ENCODE measurements at regions not wholly inside any gene's neighbourhood (a gene's known extent, or its start where the extent isn't known, plus 50 kb on each side); places are given as distances from the start of the nearest gene placed in this dataset.

- ATAC-seq (ENCODE audit: poor library complexity) (no peak), DNase-seq (no peak)
- Mint-ChIP-seq H3K9me3 (peaks cover 12% of the 10 kb centered on the region), H3K27ac (no peak overlapping the region), H3K4me1 (ENCODE audit: low read depth) (no peaks in the 10 kb centered on the region), H3K4me3 (no peak overlapping the region), H3K27me3 (no peaks in the 10 kb centered on the region), H3K36me3 (ENCODE audit: low read depth) (no peaks in the 10 kb centered on the region)
- Histone ChIP-seq H3K27ac (ENCODE audit: low read depth in 1 of 2, low read length in 2 of 2) (no peak overlapping the region), H3K4me1 (ENCODE audit: insufficient read depth, low read length) (no peaks in the 10 kb centered on the region), H3K9me3 (ENCODE audit: control insufficient read depth in 1 of 2, insufficient read depth in 1 of 2, low read length in 2 of 2) (no peaks in the 10 kb centered on the region), H3K27me3 (ENCODE audit: control insufficient read depth in 1 of 2, insufficient read depth in 2 of 2, low read length in 2 of 2) (no peaks in the 10 kb centered on the region), H3K36me3 (ENCODE audit: insufficient read depth, low read length) (no peaks in the 10 kb centered on the region), H3K4me3 (ENCODE audit: low read length) (no peak overlapping the region)
- TF ChIP-seq CTCF (IDR thresholded peaks at IDR 0.05): no peak
- CTCF ChIA-PET: no interaction called here
- intact Hi-C loops (cut with DNase I, micrococcal nuclease): no loop called here
- POLR2A ChIA-PET: no interaction called here
Measured at GRCh38 chr2:183991968-183992367, 606.4 kb upstream of the ZNF804A start.

GRCh38 chr2:183993052-183993451, 605.3 kb upstream of the ZNF804A start:
- ChIA-PET CTCF (no interaction called here), POLR2A (no interaction called here)
- Histone ChIP-seq H3K9me3 (ENCODE audit: control insufficient read depth in 1 of 2, insufficient read depth in 1 of 2, low read length in 2 of 2) (no peaks in the 10 kb centered on the region), H3K4me3 (ENCODE audit: low read length) (no peak overlapping the region), H3K27me3 (ENCODE audit: control insufficient read depth in 1 of 2, insufficient read depth in 2 of 2, low read length in 2 of 2) (no peaks in the 10 kb centered on the region), H3K4me1 (ENCODE audit: insufficient read depth, low read length) (no peaks in the 10 kb centered on the region), H3K27ac (ENCODE audit: low read depth in 1 of 2, low read length in 2 of 2) (no peak overlapping the region), H3K36me3 (ENCODE audit: insufficient read depth, low read length) (no peaks in the 10 kb centered on the region)
- Mint-ChIP-seq H3K4me1 (ENCODE audit: low read depth) (no peaks in the 10 kb centered on the region), H3K4me3 (no peak overlapping the region), H3K27me3 (no peaks in the 10 kb centered on the region), H3K27ac (no peak overlapping the region), H3K9me3 (peaks cover 12% of the 10 kb centered on the region), H3K36me3 (ENCODE audit: low read depth) (no peaks in the 10 kb centered on the region)
- TF ChIP-seq CTCF (IDR thresholded peaks at IDR 0.05): no peak
- ATAC-seq (ENCODE audit: poor library complexity): no peak
- intact Hi-C loops (cut with DNase I, micrococcal nuclease): no loop called here
- no peak for DNase-seq

GRCh38 chr2:183995632-183996031, 602.7 kb upstream of the ZNF804A start:
- DNase-seq (no peak), ATAC-seq (ENCODE audit: poor library complexity) (no peak)
- Histone ChIP-seq H3K4me1 (ENCODE audit: insufficient read depth, low read length) (no peaks in the 10 kb centered on the region), H3K9me3 (ENCODE audit: control insufficient read depth in 1 of 2, insufficient read depth in 1 of 2, low read length in 2 of 2) (no peaks in the 10 kb centered on the region), H3K27me3 (ENCODE audit: control insufficient read depth in 1 of 2, insufficient read depth in 2 of 2, low read length in 2 of 2) (no peaks in the 10 kb centered on the region), H3K4me3 (ENCODE audit: low read length) (no peak overlapping the region), H3K27ac (ENCODE audit: low read depth in 1 of 2, low read length in 2 of 2) (no peak overlapping the region), H3K36me3 (ENCODE audit: insufficient read depth, low read length) (no peaks in the 10 kb centered on the region)
- Mint-ChIP-seq H3K9me3 (peaks cover under 1% of the 10 kb centered on the region), H3K4me1 (ENCODE audit: low read depth) (no peaks in the 10 kb centered on the region), H3K4me3 (no peak overlapping the region), H3K27me3 (no peaks in the 10 kb centered on the region), H3K36me3 (ENCODE audit: low read depth) (no peaks in the 10 kb centered on the region), H3K27ac (no peak overlapping the region)
- intact Hi-C loops (cut with DNase I, micrococcal nuclease): no loop called here
- ChIA-PET CTCF (no interaction called here), POLR2A (no interaction called here)
- TF ChIP-seq CTCF (IDR thresholded peaks at IDR 0.05): no peak
